SK-N-MC (cell line): ENCODE measurements at regions not wholly inside any gene's neighbourhood (a gene's known extent, or its start where the extent isn't known, plus 50 kb on each side); places are given as distances from the start of the nearest gene placed in this dataset.

Experiments
- EZH2 ChIP-seq: fragments of 200-600 bp; sonication (generic); IDR thresholded peaks from one replicate; pipeline ENCODE4 v1.6.1; 2017; ENCODE audit warnings: antibody characterized with exemption
- POLR2AphosphoS5 ChIP-seq: IDR thresholded peaks from 2 replicates; pipeline ENCODE4 v1.6.1; 2012; ENCODE audit warnings: mild to moderate bottlenecking, low read depth, low read length, borderline replicate concordance

DNA sequence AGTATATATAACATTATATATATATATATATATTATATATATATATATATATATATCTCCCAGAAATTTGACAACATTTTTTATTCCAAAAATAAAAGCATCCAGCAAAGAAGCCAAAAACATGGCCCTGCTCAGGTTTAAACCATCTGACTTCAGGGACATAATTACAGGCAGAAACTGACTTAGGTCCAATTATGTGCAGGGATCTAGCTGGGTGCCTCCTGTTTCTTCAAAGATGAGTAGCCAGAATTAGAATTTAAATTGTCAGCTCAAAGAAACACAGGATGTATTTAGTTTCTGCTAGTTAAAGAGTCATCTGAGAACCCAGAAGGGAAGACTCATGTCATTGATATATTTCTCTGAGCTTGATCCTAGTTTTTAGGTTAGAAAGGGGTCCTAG is 656.4 kb upstream of the TEX47 start:
- TF ChIP-seq POLR2AphosphoS5 (no peak), EZH2 (no peak)
